Liver (tissue), 8 donors: ENCODE measurements at regions not wholly inside any gene's neighbourhood (a gene's known extent, or its start where the extent isn't known, plus 50 kb on each side); places are given as distances from the start of the nearest gene placed in this dataset.

Source experiments
- DNase-seq: peaks from one replicate; pipeline ENCODE4 v3.0.0-alpha.2; 2017; ENCODE audit warnings: low spot score
- H3K27ac ChIP-seq, 2 donors: one replicate each; pipeline ENCODE4 v1.7.0; 2013; ENCODE audit warnings: inconsistent platforms in 2 of 2, low read length in 2 of 2, control low read depth in 1 of 2, low read depth in 1 of 2, mild to moderate bottlenecking in 1 of 2
- H3K27me3 ChIP-seq, 4 donors: one replicate each; pipeline versions ENCODE4 v1.6.1 to v1.7.0; 2013; ENCODE audit warnings: low read length in 3 of 4, inconsistent platforms in 1 of 4, mild to moderate bottlenecking in 1 of 4, moderate library complexity in 1 of 4; ENCODE audit not compliant: control insufficient read depth in 4 of 4, insufficient read depth in 4 of 4
- H3K36me3 ChIP-seq, 4 donors: one replicate each; pipeline versions ENCODE4 v1.6.1 to v1.7.0; 2013; ENCODE audit warnings: low read length in 3 of 4, mild to moderate bottlenecking in 3 of 4, low read depth in 1 of 4, moderate library complexity in 1 of 4; ENCODE audit not compliant: control insufficient read depth in 4 of 4, insufficient read depth in 3 of 4
- H3K4me1 ChIP-seq, 4 donors: one replicate each; pipeline versions ENCODE4 v1.6.1 to v1.7.0; 2013; ENCODE audit warnings: low read length in 3 of 4, mild to moderate bottlenecking in 3 of 4, moderate library complexity in 1 of 4; ENCODE audit not compliant: control insufficient read depth in 4 of 4, insufficient read depth in 4 of 4
- H3K4me3 ChIP-seq, 3 donors: one replicate each; pipeline versions ENCODE4 v1.6.1 to v1.7.0; 2013; ENCODE audit warnings: low read length in 3 of 3, control low read depth in 1 of 3, low read depth in 1 of 3, mild to moderate bottlenecking in 1 of 3
- H3K9ac ChIP-seq, 2 donors: one replicate each; pipeline ENCODE4 v1.7.0; 2013; ENCODE audit warnings: low read length in 2 of 2, mild to moderate bottlenecking in 2 of 2, moderate library complexity in 2 of 2, control low read depth in 1 of 2, low read depth in 1 of 2
- H3K9me3 ChIP-seq, 4 donors: one replicate each; pipeline versions ENCODE4 v1.6.1 to v1.7.0; 2013; ENCODE audit warnings: low read length in 3 of 4; ENCODE audit not compliant: control insufficient read depth in 4 of 4
- ATF3 ChIP-seq: IDR thresholded peaks from 2 replicates; pipeline ENCODE4 v1.6.1; 2016; ENCODE audit warnings: antibody characterized with exemption
- CTCF ChIP-seq: fragments of 150-350 bp; IDR thresholded peaks from 2 replicates; pipeline ENCODE4 v1.5.1; 2017; ENCODE audit warnings: improper control_type of control experiment, low read depth, low read length; ENCODE audit not compliant: missing input control
- EGR1 ChIP-seq, 2 donors: IDR thresholded peaks; 2 replicates each; pipeline ENCODE4 v1.6.1; 2016 to 2018; ENCODE audit warnings: antibody characterized with exemption in 2 of 2, low read depth in 2 of 2
- FOXA1 ChIP-seq: IDR thresholded peaks from 2 replicates; pipeline ENCODE4 v1.6.1; 2016; ENCODE audit warnings: antibody characterized with exemption
- FOXA2 ChIP-seq: IDR thresholded peaks from 2 replicates; pipeline ENCODE4 v1.6.1; 2016; ENCODE audit warnings: antibody characterized with exemption
- GABPA ChIP-seq, 2 donors: IDR thresholded peaks in 1 of 2; conservative IDR thresholded peaks in 1 of 2; 2 replicates each; pipeline ENCODE4 v1.6.1; 2016; ENCODE audit warnings: antibody characterized with exemption in 2 of 2, mild to moderate bottlenecking in 1 of 2, moderate library complexity in 1 of 2
- HNF4A ChIP-seq, 2 donors: conservative IDR thresholded peaks; 2 replicates each; pipeline ENCODE4 v1.6.1; 2016; ENCODE audit warnings: antibody characterized with exemption in 2 of 2, mild to moderate bottlenecking in 2 of 2
- HNF4G ChIP-seq: IDR thresholded peaks from 2 replicates; pipeline ENCODE4 v1.6.1; 2016; ENCODE audit warnings: antibody characterized with exemption
- JUND ChIP-seq, 2 donors: IDR thresholded peaks; 2 replicates each; pipeline ENCODE4 v1.6.1; 2016; ENCODE audit warnings: antibody characterized with exemption in 2 of 2
- MAX ChIP-seq: IDR thresholded peaks from 2 replicates; pipeline ENCODE4 v1.6.1; 2016; ENCODE audit warnings: antibody characterized with exemption
- NR2F2 ChIP-seq: IDR thresholded peaks from 2 replicates; pipeline ENCODE4 v1.6.1; 2016; ENCODE audit warnings: antibody characterized with exemption
- RAD21 ChIP-seq, 2 donors: IDR thresholded peaks; 2 replicates each; pipeline ENCODE4 v1.6.1; 2016; ENCODE audit warnings: antibody characterized with exemption in 2 of 2, mild to moderate bottlenecking in 2 of 2
- REST ChIP-seq: IDR thresholded peaks from 2 replicates; pipeline ENCODE4 v1.6.1; 2016; ENCODE audit warnings: antibody characterized with exemption, mild to moderate bottlenecking
- RXRA ChIP-seq, 2 donors: IDR thresholded peaks; 2 replicates each; pipeline ENCODE4 v1.6.1; 2017 to 2018; ENCODE audit warnings: antibody characterized with exemption in 2 of 2, mild to moderate bottlenecking in 1 of 2
- SP1 ChIP-seq: IDR thresholded peaks from 2 replicates; pipeline ENCODE4 v1.6.1; 2018; ENCODE audit warnings: antibody characterized with exemption, mild to moderate bottlenecking
- TAF1 ChIP-seq: conservative IDR thresholded peaks from 2 replicates; pipeline ENCODE4 v1.6.1; 2016; ENCODE audit warnings: antibody characterized with exemption, mild to moderate bottlenecking
- YY1 ChIP-seq: IDR thresholded peaks from 2 replicates; pipeline ENCODE4 v1.6.1; 2016; ENCODE audit warnings: antibody characterized with exemption, mild to moderate bottlenecking
- ZBTB33 ChIP-seq: IDR thresholded peaks from 2 replicates; pipeline ENCODE4 v1.6.1; 2016; ENCODE audit warnings: antibody characterized with exemption
- WGBS: extraction: QIAGEN DNeasy Blood & Tissue Kit; methylation state at CpG from one replicate; pipeline ENCODE4 v1.1.7; 2013; 5-methylcytosine and 5-hydroxymethylcytosine counted together
- donor health status: healthy.
- donor health status: healthy.
- donor health status: healthy.
- donor health status: healthy.
- donor health status: healthy.

GRCh38 chr12:78579846-78580245 lies 284.7 kb upstream of the SYT1 start:
- 77% methylated on average over 1 of the region's 1 CpG for WGBS
- no peak overlapping the region for H3K9ac ChIP-seq
- TF ChIP-seq EGR1 (IDR thresholded peaks at IDR 0.05; ENCODE audit: low read depth in 2 of 2) (no peak), HNF4G (no peak), YY1 (no peak), FOXA1 (no peak), ATF3 (no peak), HNF4A (conservative IDR thresholded peaks at IDR 0.05) (no peak), SP1 (no peak), CTCF (no peak), MAX (no peak), REST (no peak), JUND (IDR thresholded peaks at IDR 0.05) (no peak), RXRA (IDR thresholded peaks at IDR 0.05) (no peak), FOXA2 (no peak), NR2F2 (no peak), TAF1 (no peak), GABPA (IDR thresholded peaks at IDR 0.05 in 1 of 2, conservative IDR thresholded peaks at IDR 0.05 in 1 of 2) (no peak), ZBTB33 (no peak), RAD21 (IDR thresholded peaks at IDR 0.05) (no peak)

More at GRCh38 chr12:78579846-78580245, 284.7 kb upstream of the SYT1 start:
- no peaks in the 10 kb centered on the region for H3K36me3 ChIP-seq
- peaks cover 0 to 6% (median 0%) of the 10 kb centered on the region in 4 donors for H3K27me3 ChIP-seq
- H3K4me3 ChIP-seq = no peak overlapping the region
- H3K27ac ChIP-seq = no peak overlapping the region
- no peaks in the 10 kb centered on the region for H3K4me1 ChIP-seq
- no peak for DNase-seq
- no peaks in the 10 kb centered on the region for H3K9me3 ChIP-seq
